H1 (cell line): ENCODE measurements at regions not wholly inside any gene's neighbourhood (a gene's known extent, or its start where the extent isn't known, plus 50 kb on each side); places are given as distances from the start of the nearest gene placed in this dataset.

Experiments used
- CTCF ChIA-PET: fragments of 300-600 bp; sonication (Branson Sonifier 250); formaldehyde crosslinking; loops from one replicate; lab custom pipeline; 2021; ENCODE audit not compliant: partially characterized antibody; lab: Charles Lee
- POLR2A ChIA-PET: fragments of 300-600 bp; sonication (Branson Sonifier 250); formaldehyde crosslinking; loops from one replicate; lab custom pipeline; 2021; ENCODE audit warnings: inconsistent platforms; ENCODE audit not compliant: partially characterized antibody; lab: Charles Lee
- DNase-seq, 2 experiments: peaks; one replicate each; pipeline versions ENCODE4 v3.0.0 to v3.0.0-alpha.2; 2010 to 2022; ENCODE audit warnings: low spot score in 2 of 2, low read depth in 1 of 2, mixed read lengths in 1 of 2
- FAIRE-seq: peaks from 2 replicates; lab custom pipeline; 2011; peaks lifted over from hg19 to GRCh38; lab: Jason Lieb, UNC
- H2AFZ ChIP-seq: 2 replicates; pipeline ENCODE4 v1.8.1; 2012; ENCODE audit warnings: low read length, inconsistent platforms
- H2AK5ac ChIP-seq: 2 replicates; pipeline ENCODE4 v1.6.1; 2013; ENCODE audit warnings: low read depth, low read length
- H2BK120ac ChIP-seq: replicated peaks from 2 replicates; pipeline ENCODE3; 2013; ENCODE audit warnings: low read depth, low read length, inconsistent platforms
- H2BK12ac ChIP-seq: 2 replicates; pipeline ENCODE4 v1.6.1; 2013; ENCODE audit warnings: low read depth, low read length
- H2BK15ac ChIP-seq: 2 replicates; pipeline ENCODE4 v1.6.1; 2013; ENCODE audit warnings: low read length
- H2BK20ac ChIP-seq: 2 replicates; pipeline ENCODE4 v1.6.1; 2013; ENCODE audit warnings: low read length
- H2BK5ac ChIP-seq: 2 replicates; pipeline ENCODE4 v1.6.1; 2013; ENCODE audit warnings: low read depth, low read length
- H3K14ac ChIP-seq: 2 replicates; pipeline ENCODE4 v1.6.1; 2013; ENCODE audit warnings: inconsistent platforms; ENCODE audit not compliant: insufficient read length
- H3K18ac ChIP-seq: 2 replicates; pipeline ENCODE4 v1.6.1; 2013; ENCODE audit warnings: low read length; ENCODE audit errors: extremely low read depth
- H3K23ac ChIP-seq: 2 replicates; pipeline ENCODE4 v1.6.1; 2013; ENCODE audit warnings: inconsistent platforms; ENCODE audit not compliant: insufficient read length
- H3K23me2 ChIP-seq: 2 replicates; pipeline ENCODE4 v1.6.1; 2013; ENCODE audit warnings: low read depth, low read length
- H3K27ac ChIP-seq: 2 replicates; pipeline ENCODE4 v1.6.1; 2011; ENCODE audit warnings: low read depth, low read length, inconsistent platforms
- H3K27me3 ChIP-seq, 4 experiments: replicated peaks in 1 of 4; 1 replicate in 1 of 4; 2 replicates in 3 of 4; pipeline versions ENCODE4 v1.6.1 to v1.8.1; 2011 to 2013; ENCODE audit warnings: low read length in 3 of 4, mild to moderate bottlenecking in 3 of 4, inconsistent platforms in 2 of 4, mixed read lengths in 2 of 4, moderate library complexity in 1 of 4; ENCODE audit not compliant: control insufficient read depth in 3 of 4, insufficient read depth in 3 of 4; ENCODE audit errors: extremely low read depth in 1 of 4
- H3K36me3 ChIP-seq, 4 experiments: 2 replicates each; pipeline versions ENCODE4 v1.6.1 to v1.8.1; 2011 to 2013; ENCODE audit warnings: mild to moderate bottlenecking in 4 of 4, low read length in 3 of 4, moderate library complexity in 2 of 4, control low read depth in 1 of 4, inconsistent platforms in 1 of 4; ENCODE audit not compliant: insufficient read depth in 4 of 4, control insufficient read depth in 2 of 4
- H3K4ac ChIP-seq: replicated peaks from 2 replicates; pipeline ENCODE3; 2013; ENCODE audit warnings: low read length, low read depth, mixed read lengths, inconsistent platforms; ENCODE audit not compliant: insufficient read length
- H3K4me1 ChIP-seq, 4 experiments: replicated peaks in 1 of 4; 1 replicate in 1 of 4; 2 replicates in 3 of 4; pipeline versions ENCODE4 v1.6.1 to v1.8.1; 2011 to 2013; ENCODE audit warnings: low read length in 3 of 4, inconsistent platforms in 2 of 4, mixed read lengths in 1 of 4; ENCODE audit not compliant: insufficient read depth in 4 of 4, control insufficient read depth in 3 of 4
- H3K4me2 ChIP-seq, 2 experiments: 2 replicates each; pipeline versions ENCODE4 v1.6.1 to v1.8.1; 2011 to 2013; ENCODE audit warnings: low read depth in 2 of 2, low read length in 2 of 2, control low read depth in 1 of 2, inconsistent platforms in 1 of 2, mild to moderate bottlenecking in 1 of 2; ENCODE audit not compliant: insufficient read depth in 1 of 2
- H3K4me3 ChIP-seq, 4 experiments: fragments of 200-600, 300-600 bp in 1 of 4; sonication (generic), shearing (Covaris generic), sonication (Bioruptor Twin) in 1 of 4; 2 replicates each; pipeline versions ENCODE4 v1.5.1 to v1.8.1; 2011 to 2016; ENCODE audit warnings: low read length in 4 of 4, low read depth in 3 of 4, control low read depth in 2 of 4, inconsistent platforms in 2 of 4, mild to moderate bottlenecking in 2 of 4, mixed read lengths in 1 of 4, moderate library complexity in 1 of 4; ENCODE audit not compliant: insufficient read depth in 2 of 4; ENCODE audit errors: extremely low read depth in 1 of 4
- H3K56ac ChIP-seq: replicated peaks from 2 replicates; pipeline ENCODE3; 2013; ENCODE audit warnings: low read depth, mild to moderate bottlenecking, mixed read lengths, low read length, inconsistent platforms; ENCODE audit not compliant: insufficient read length
- H3K79me1 ChIP-seq: 2 replicates; pipeline ENCODE4 v1.6.1; 2013; ENCODE audit warnings: low read depth, low read length, control low read depth
- H3K79me2 ChIP-seq, 2 experiments: 2 replicates each; pipeline versions ENCODE4 v1.6.1 to v1.8.1; 2012 to 2013; ENCODE audit warnings: low read length in 2 of 2, mild to moderate bottlenecking in 2 of 2, inconsistent platforms in 1 of 2; ENCODE audit not compliant: insufficient read depth in 2 of 2, control insufficient read depth in 1 of 2
- H3K9ac ChIP-seq, 4 experiments: replicated peaks in 1 of 4; 1 replicate in 1 of 4; 2 replicates in 3 of 4; pipeline versions ENCODE4 v1.6.1 to v1.8.1; 2011 to 2013; ENCODE audit warnings: low read depth in 3 of 4, low read length in 3 of 4, control low read depth in 2 of 4, mild to moderate bottlenecking in 2 of 4, moderate library complexity in 2 of 4, inconsistent platforms in 1 of 4; ENCODE audit errors: extremely low read depth in 1 of 4
- H3K9me3 ChIP-seq, 2 experiments: 2 replicates each; pipeline versions ENCODE4 v1.6.1 to v1.8.1; 2012 to 2013; ENCODE audit warnings: mild to moderate bottlenecking in 2 of 2, moderate library complexity in 2 of 2, control low read depth in 1 of 2, inconsistent platforms in 1 of 2, low read depth in 1 of 2, low read length in 1 of 2, mixed read lengths in 1 of 2; ENCODE audit not compliant: insufficient read depth in 2 of 2
- H4K20me1 ChIP-seq, 2 experiments: replicated peaks in 1 of 2; 2 replicates each; pipeline versions ENCODE3 to v1.8.1; 2011 to 2013; ENCODE audit warnings: inconsistent platforms in 2 of 2, low read length in 2 of 2, mild to moderate bottlenecking in 1 of 2; ENCODE audit not compliant: insufficient read depth in 2 of 2, control insufficient read depth in 1 of 2
- H4K5ac ChIP-seq: 2 replicates; pipeline ENCODE4 v1.6.1; 2013; ENCODE audit warnings: low read length, low read depth, mixed read lengths, inconsistent platforms; ENCODE audit not compliant: insufficient read length
- H4K8ac ChIP-seq: 2 replicates; pipeline ENCODE4 v1.8.0; 2013; ENCODE audit warnings: mild to moderate bottlenecking, moderate library complexity, low read length, inconsistent platforms; ENCODE audit not compliant: insufficient read depth; ENCODE audit errors: extremely low read depth
- H4K91ac ChIP-seq: replicated peaks from 2 replicates; pipeline ENCODE3; 2013; ENCODE audit warnings: low read length, mixed read lengths, inconsistent platforms; ENCODE audit not compliant: insufficient read length
- BACH1 ChIP-seq: IDR thresholded peaks from 2 replicates; pipeline ENCODE4 v1.6.1; 2012; ENCODE audit warnings: low read length, improper control_type of control experiment
- CREB1 ChIP-seq: IDR thresholded peaks from 2 replicates; pipeline ENCODE4 v1.6.1; 2012; ENCODE audit warnings: inconsistent platforms
- EZH2 ChIP-seq: fragments of 200-600 bp; sonication (generic); IDR thresholded peaks from 2 replicates; pipeline ENCODE4 v1.7.1; 2012; ENCODE audit warnings: low read depth, mild to moderate bottlenecking, moderate library complexity, low read length, inconsistent platforms; ENCODE audit not compliant: severe bottlenecking
- FOSL1 ChIP-seq: IDR thresholded peaks from 2 replicates; pipeline ENCODE4 v1.6.1; 2011; ENCODE audit warnings: mild to moderate bottlenecking, low read depth, low read length, moderate library complexity; ENCODE audit not compliant: insufficient read depth
- HDAC2 ChIP-seq, 2 experiments: fragments of 300-600 bp in 1 of 2; sonication (generic) in 1 of 2; IDR thresholded peaks; 2 replicates each; pipeline ENCODE4 v1.6.1; 2011 to 2012; ENCODE audit warnings: low read depth in 2 of 2, low read length in 2 of 2, mild to moderate bottlenecking in 2 of 2, moderate library complexity in 2 of 2, borderline replicate concordance in 1 of 2, inconsistent platforms in 1 of 2
- KDM5A ChIP-seq: fragments of 200-600 bp; IDR thresholded peaks from 2 replicates; pipeline ENCODE4 v1.7.1; 2012; ENCODE audit warnings: mild to moderate bottlenecking, low read length, inconsistent platforms, mixed read lengths
- MAFK ChIP-seq: IDR thresholded peaks from 2 replicates; pipeline ENCODE4 v1.6.1; 2012; ENCODE audit warnings: low read depth, mild to moderate bottlenecking, improper control_type of control experiment, low read length
- RAD21 ChIP-seq, 2 experiments: IDR thresholded peaks in 1 of 2; conservative IDR thresholded peaks in 1 of 2; 2 replicates each; pipeline ENCODE4 v1.6.1; 2011; ENCODE audit warnings: low read depth in 2 of 2, low read length in 2 of 2, improper control_type of control experiment in 1 of 2, inconsistent platforms in 1 of 2, mild to moderate bottlenecking in 1 of 2, moderate library complexity in 1 of 2
- RNF2 ChIP-seq: fragments of 200-900, 300-1000 bp; sonication (generic); IDR thresholded peaks from 2 replicates; pipeline ENCODE4 v1.7.1; 2016; ENCODE audit warnings: borderline replicate concordance, low read depth, mild to moderate bottlenecking, antibody characterized with exemption, low read length; ENCODE audit not compliant: poor library complexity, severe bottlenecking; ENCODE audit errors: missing control alignments
- SIN3A ChIP-seq, 2 experiments: IDR thresholded peaks in 1 of 2; conservative IDR thresholded peaks in 1 of 2; 2 replicates each; pipeline ENCODE4 v1.6.1; 2011 to 2012; ENCODE audit warnings: low read length in 2 of 2, improper control_type of control experiment in 1 of 2, low read depth in 1 of 2, mild to moderate bottlenecking in 1 of 2
- SP1 ChIP-seq: IDR thresholded peaks from 2 replicates; pipeline ENCODE4 v1.6.1; 2011; ENCODE audit warnings: low read depth, low read length
- SP2 ChIP-seq: IDR thresholded peaks from 2 replicates; pipeline ENCODE4 v1.6.1; 2012; ENCODE audit warnings: mild to moderate bottlenecking, low read length, inconsistent platforms
- SRF ChIP-seq: IDR thresholded peaks from 2 replicates; pipeline ENCODE4 v1.6.1; 2011; ENCODE audit warnings: mild to moderate bottlenecking, low read depth, low read length, moderate library complexity
- WGBS, 2 experiments: shearing (Covaris generic) in 1 of 2; methylation state at CpG; one replicate each; pipeline versions ENCODE4 v1.1.6 to v1.1.7; 2013 to 2015; ENCODE audit warnings: low lambda C conversion rate in 2 of 2, mixed read lengths in 2 of 2, inconsistent platforms in 1 of 2, low coverage in 1 of 2, missing lambda C conversion rate in 1 of 2; ENCODE audit not compliant: insufficient replicate concordance in 2 of 2, insufficient coverage in 1 of 2, insufficient read length in 1 of 2; ENCODE audit errors: extremely low coverage in 1 of 2, missing lambda C conversion rate in 1 of 2; 5-methylcytosine and 5-hydroxymethylcytosine counted together

DNA sequence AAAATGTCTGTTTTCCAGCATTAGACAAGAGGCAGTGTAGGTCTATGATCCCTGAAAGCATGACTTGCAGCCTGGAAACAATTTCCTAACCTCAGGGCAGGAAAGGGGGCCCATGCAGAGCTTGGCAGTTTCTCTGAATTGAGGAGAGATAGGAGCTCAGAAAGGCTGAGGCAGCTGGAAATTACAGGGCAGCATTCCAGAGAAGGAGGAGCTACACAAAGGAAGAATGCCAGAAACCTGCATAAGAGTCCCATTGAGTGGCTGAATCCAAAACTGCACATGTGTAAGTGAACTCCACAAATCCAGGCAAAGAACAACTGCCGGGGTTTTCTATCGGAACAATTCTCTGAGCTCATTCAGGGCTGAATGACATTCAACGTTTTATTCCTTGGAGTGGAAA, 346.8 kb downstream of the PIK3R1 start:
- ChIA-PET POLR2A (no interaction called here), CTCF (interaction anchor here (0.5 kb wide), 1 partner anchor 1573 kb away, joined by 3 read pairs; no protein-coding TSS in a partner anchor)
- no peak overlapping the region for H2BK20ac ChIP-seq
- no peak overlapping the region for H2AFZ ChIP-seq
- H3K4me1 ChIP-seq: no peaks in the 10 kb centered on the region
- no peak overlapping the region for H2BK120ac ChIP-seq
- H4K8ac ChIP-seq: no peak overlapping the region
- H4K20me1 ChIP-seq: no peaks in the 10 kb centered on the region
- no peaks in the 10 kb centered on the region for H3K27me3 ChIP-seq
- H3K23ac ChIP-seq: no peak overlapping the region
- H3K4ac ChIP-seq: no peak overlapping the region
- H2AK5ac ChIP-seq: no peak overlapping the region
- no peaks in the 10 kb centered on the region for H3K79me1 ChIP-seq
- no peak overlapping the region for H3K4me3 ChIP-seq
- TF ChIP-seq FOSL1 (no peak), HDAC2 (IDR thresholded peaks at IDR 0.05; ENCODE audit: borderline replicate concordance in 1 of 2, low read depth in 2 of 2, low read length in 2 of 2) (no peak), BACH1 (no peak), EZH2 (no peak), RNF2 (no peak), SP1 (no peak), KDM5A (no peak), SIN3A (conservative IDR thresholded peaks at IDR 0.05 in 1 of 2, IDR thresholded peaks at IDR 0.05 in 1 of 2; ENCODE audit: low read depth in 1 of 2, low read length in 2 of 2) (no peak), MAFK (no peak), SP2 (no peak), CREB1 (no peak), RAD21 (IDR thresholded peaks at IDR 0.05 in 1 of 2, conservative IDR thresholded peaks at IDR 0.05 in 1 of 2; ENCODE audit: low read depth in 2 of 2, low read length in 2 of 2) (no peak), SRF (no peak)
- H3K56ac ChIP-seq: no peak overlapping the region
- no peak overlapping the region for H2BK12ac ChIP-seq
- H4K5ac ChIP-seq: no peak overlapping the region
- no peak overlapping the region for H3K14ac ChIP-seq
- no peak overlapping the region for H2BK5ac ChIP-seq
- no peak overlapping the region for H2BK15ac ChIP-seq
- H3K18ac ChIP-seq: no peak overlapping the region
- no peaks in the 10 kb centered on the region for H3K23me2 ChIP-seq
- no peaks in the 10 kb centered on the region for H3K79me2 ChIP-seq
- H3K27ac ChIP-seq: no peak overlapping the region
- H3K9ac ChIP-seq: no peak overlapping the region
- H3K36me3 ChIP-seq: no peaks in the 10 kb centered on the region; a peak in 1 of 8 replicates
- FAIRE-seq: no peak
- 98% methylated on average over 3 of the region's 3 CpGs; no CpG with 5 or more reads in 1 of the 2 experiments for WGBS, 2 experiments
- H3K9me3 ChIP-seq: 0 out of 4 replicates have a peak, but pooled peaks cover 0 to 3% of the 10 kb centered on the region in 2 experiments
- no peak for DNase-seq
- H3K4me2 ChIP-seq: no peak overlapping the region
- H4K91ac ChIP-seq: no peak overlapping the region
